WTC11 (cell line): ENCODE measurements at regions not wholly inside any gene's neighbourhood (a gene's known extent, or its start where the extent isn't known, plus 50 kb on each side); places are given as distances from the start of the nearest gene placed in this dataset.

Experiments used
- ATAC-seq: fragments of 200-7000 bp; cut with Tn5 transposase; 2 replicates; pipeline ENCODE4 v1.10.0; 2021; ENCODE audit warnings: mild to moderate bottlenecking, moderate library complexity
- CTCF ChIA-PET: fragments of 300-600 bp; sonication (Branson Sonifier 250); formaldehyde crosslinking; loops from one replicate; lab custom pipeline; 2021; ENCODE audit warnings: antibody characterized with exemption; lab: Charles Lee
- POLR2A ChIA-PET: fragments of 350-600 bp; sonication (Branson Sonifier 250); formaldehyde crosslinking; loops from one replicate; lab custom pipeline; 2021; ENCODE audit warnings: antibody characterized with exemption; lab: Charles Lee
- DNase-seq: peaks from one replicate; pipeline ENCODE4 v3.0.0; 2021; ENCODE audit warnings: low spot score
- H3K27ac Mint-ChIP-seq: 2 replicates; pipeline ENCODE4 v1.8.0; 2021; ENCODE audit warnings: mixed read lengths
- H3K27me3 Mint-ChIP-seq: 2 replicates; pipeline ENCODE4 v1.8.0; 2021; ENCODE audit warnings: low read depth, mild to moderate bottlenecking, moderate library complexity, mixed read lengths
- H3K36me3 Mint-ChIP-seq: 2 replicates; pipeline ENCODE4 v1.8.0; 2021; ENCODE audit warnings: mixed read lengths
- H3K4me1 Mint-ChIP-seq: 2 replicates; pipeline ENCODE4 v1.8.0; 2022; ENCODE audit warnings: mixed read lengths
- H3K4me3 Mint-ChIP-seq: 2 replicates; pipeline ENCODE4 v1.8.0; 2021; ENCODE audit warnings: mild to moderate bottlenecking, moderate library complexity, mixed read lengths
- H3K9me3 Mint-ChIP-seq: 2 replicates; pipeline ENCODE4 v1.8.0; 2021; ENCODE audit warnings: mixed read lengths
- ELF4 ChIP-seq: sonication (generic); formaldehyde crosslinking; IDR thresholded peaks from 2 replicates; pipeline ENCODE4 v1.8.1; 2022; ENCODE audit warnings: low read depth, mild to moderate bottlenecking, moderate library complexity, missing genetic modification reagents
- FOXJ3 ChIP-seq: sonication (generic); formaldehyde crosslinking; IDR thresholded peaks from 2 replicates; pipeline ENCODE4 v1.9.0; 2021; ENCODE audit warnings: missing genetic modification reagents, mild to moderate bottlenecking, borderline replicate concordance
- GRHL2 ChIP-seq: fragments of 250-450 bp; sonication (Bioruptor Pico); IDR thresholded peaks from 2 replicates; pipeline ENCODE4 v1.8.0; 2022; ENCODE audit warnings: mild to moderate bottlenecking, moderate library complexity; ENCODE audit not compliant: insufficient replicate concordance, severe bottlenecking
- NFYB ChIP-seq: sonication (generic); formaldehyde crosslinking; conservative IDR thresholded peaks from 2 replicates; pipeline ENCODE4 v1.8.0; 2022; ENCODE audit warnings: low read depth, missing genetic modification reagents
- NR3C1 ChIP-seq: sonication (generic); formaldehyde crosslinking; conservative IDR thresholded peaks from 2 replicates; pipeline ENCODE4 v1.8.1; 2023; ENCODE audit warnings: low read depth, mild to moderate bottlenecking, missing genetic modification reagents
- OVOL2 ChIP-seq: fragments of 250-450 bp; sonication (Bioruptor Pico); IDR thresholded peaks from 2 replicates; pipeline ENCODE4 v1.9.0; 2021; ENCODE audit warnings: mild to moderate bottlenecking, borderline replicate concordance
- PRRX2 ChIP-seq: fragments of 250-450 bp; sonication (Bioruptor Pico); IDR thresholded peaks from 2 replicates; pipeline ENCODE4 v1.8.0; 2021; ENCODE audit warnings: mild to moderate bottlenecking
- SP1 ChIP-seq: sonication (generic); formaldehyde crosslinking; conservative IDR thresholded peaks from 2 replicates; pipeline ENCODE4 v1.8.1; 2022; ENCODE audit warnings: missing genetic modification reagents
- ZBTB21 ChIP-seq: sonication (generic); formaldehyde crosslinking; IDR thresholded peaks from 2 replicates; pipeline ENCODE4 v1.8.1; 2023; ENCODE audit warnings: mild to moderate bottlenecking, missing genetic modification reagents, borderline replicate concordance
- ZNF263 ChIP-seq: sonication (generic); formaldehyde crosslinking; IDR thresholded peaks from 2 replicates; pipeline ENCODE4 v1.8.1; 2022; ENCODE audit warnings: low read depth, mild to moderate bottlenecking, moderate library complexity, missing genetic modification reagents
- ZNF423 ChIP-seq: fragments of 250-450 bp; sonication (Bioruptor Pico); IDR thresholded peaks from 2 replicates; pipeline ENCODE4 v2.1.2; 2022; ENCODE audit warnings: mild to moderate bottlenecking, moderate library complexity
- TF ChIP-seq, protein P1 (sequence below): fragments of 250-450 bp; sonication (Bioruptor Pico); IDR thresholded peaks from 2 replicates; pipeline ENCODE4 v1.9.0; 2021; ENCODE audit warnings: mild to moderate bottlenecking, borderline replicate concordance
- TF ChIP-seq, protein P2 (sequence below): sonication (generic); formaldehyde crosslinking; conservative IDR thresholded peaks from 2 replicates; pipeline ENCODE4 v1.8.1; 2022; ENCODE audit warnings: mild to moderate bottlenecking, missing genetic modification reagents
- TF ChIP-seq, protein P3 (sequence below): sonication (generic); formaldehyde crosslinking; IDR thresholded peaks from 2 replicates; pipeline ENCODE4 v1.8.1; 2022; ENCODE audit warnings: mild to moderate bottlenecking, missing genetic modification reagents, moderate library complexity, borderline replicate concordance
- TF ChIP-seq, protein P4 (sequence below): sonication (generic); formaldehyde crosslinking; IDR thresholded peaks from 2 replicates; pipeline ENCODE4 v1.8.1; 2023; ENCODE audit warnings: mild to moderate bottlenecking, missing genetic modification reagents, borderline replicate concordance
- TF ChIP-seq, protein P5 (sequence below): fragments of 200-600 bp; IDR thresholded peaks from 2 replicates; pipeline ENCODE4 v1.8.0; 2022; ENCODE audit warnings: antibody characterized with exemption
- TF ChIP-seq, protein P6 (sequence below): sonication (generic); formaldehyde crosslinking; conservative IDR thresholded peaks from 2 replicates; pipeline ENCODE4 v1.8.1; 2023; ENCODE audit warnings: mild to moderate bottlenecking, low read depth, missing genetic modification reagents, moderate library complexity
- TF ChIP-seq, protein P7 (sequence below): fragments of 250-450 bp; sonication (Bioruptor Pico); conservative IDR thresholded peaks from 2 replicates; pipeline ENCODE4 v1.9.0; 2021; ENCODE audit warnings: mild to moderate bottlenecking

DNA sequence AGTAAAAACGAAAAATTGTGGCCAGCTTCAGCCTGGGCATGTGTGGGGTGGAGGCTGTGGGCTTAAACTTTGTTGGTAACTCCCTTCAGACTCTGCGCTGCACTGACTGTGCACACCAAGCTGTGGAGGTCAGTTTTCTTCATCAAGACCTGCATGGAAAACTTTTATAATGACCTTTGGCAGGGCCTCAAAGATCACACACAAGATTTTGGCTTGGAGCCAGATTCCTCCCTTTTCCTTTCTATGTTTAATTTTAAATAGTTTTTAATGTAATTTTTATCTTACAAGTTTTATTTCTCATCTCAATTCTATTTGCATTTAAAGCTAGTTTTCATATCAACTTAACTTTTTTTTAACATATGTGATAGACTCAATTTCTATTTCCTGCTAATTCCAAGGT, 1211.1 kb upstream of the CDH18 start:
- Mint-ChIP-seq H3K36me3 (no peaks in the 10 kb centered on the region), H3K9me3 (peaks cover 10% of the 10 kb centered on the region; the same call in 1 of the 2 replicates), H3K27me3 (no peaks in the 10 kb centered on the region), H3K4me1 (no peaks in the 10 kb centered on the region), H3K4me3 (no peak overlapping the region)
- DNase-seq, result no peak
- CTCF ChIA-PET, result no interaction called here
- TF ChIP-seq ZNF263 (CRISPR knock-in tag) (no peak), OVOL2 (CRISPR knock-in tag) (no peak), NR3C1 (no peak), ELF4 (no peak), GRHL2 (CRISPR knock-in tag) (no peak), NFYB (CRISPR knock-in tag) (no peak), ZNF423 (CRISPR knock-in tag) (no peak), SP1 (CRISPR knock-in tag) (no peak), PRRX2 (CRISPR knock-in tag) (no peak), FOXJ3 (no peak), ZBTB21 (CRISPR knock-in tag) (no peak)
- TF ChIP-seq, protein P1, sequence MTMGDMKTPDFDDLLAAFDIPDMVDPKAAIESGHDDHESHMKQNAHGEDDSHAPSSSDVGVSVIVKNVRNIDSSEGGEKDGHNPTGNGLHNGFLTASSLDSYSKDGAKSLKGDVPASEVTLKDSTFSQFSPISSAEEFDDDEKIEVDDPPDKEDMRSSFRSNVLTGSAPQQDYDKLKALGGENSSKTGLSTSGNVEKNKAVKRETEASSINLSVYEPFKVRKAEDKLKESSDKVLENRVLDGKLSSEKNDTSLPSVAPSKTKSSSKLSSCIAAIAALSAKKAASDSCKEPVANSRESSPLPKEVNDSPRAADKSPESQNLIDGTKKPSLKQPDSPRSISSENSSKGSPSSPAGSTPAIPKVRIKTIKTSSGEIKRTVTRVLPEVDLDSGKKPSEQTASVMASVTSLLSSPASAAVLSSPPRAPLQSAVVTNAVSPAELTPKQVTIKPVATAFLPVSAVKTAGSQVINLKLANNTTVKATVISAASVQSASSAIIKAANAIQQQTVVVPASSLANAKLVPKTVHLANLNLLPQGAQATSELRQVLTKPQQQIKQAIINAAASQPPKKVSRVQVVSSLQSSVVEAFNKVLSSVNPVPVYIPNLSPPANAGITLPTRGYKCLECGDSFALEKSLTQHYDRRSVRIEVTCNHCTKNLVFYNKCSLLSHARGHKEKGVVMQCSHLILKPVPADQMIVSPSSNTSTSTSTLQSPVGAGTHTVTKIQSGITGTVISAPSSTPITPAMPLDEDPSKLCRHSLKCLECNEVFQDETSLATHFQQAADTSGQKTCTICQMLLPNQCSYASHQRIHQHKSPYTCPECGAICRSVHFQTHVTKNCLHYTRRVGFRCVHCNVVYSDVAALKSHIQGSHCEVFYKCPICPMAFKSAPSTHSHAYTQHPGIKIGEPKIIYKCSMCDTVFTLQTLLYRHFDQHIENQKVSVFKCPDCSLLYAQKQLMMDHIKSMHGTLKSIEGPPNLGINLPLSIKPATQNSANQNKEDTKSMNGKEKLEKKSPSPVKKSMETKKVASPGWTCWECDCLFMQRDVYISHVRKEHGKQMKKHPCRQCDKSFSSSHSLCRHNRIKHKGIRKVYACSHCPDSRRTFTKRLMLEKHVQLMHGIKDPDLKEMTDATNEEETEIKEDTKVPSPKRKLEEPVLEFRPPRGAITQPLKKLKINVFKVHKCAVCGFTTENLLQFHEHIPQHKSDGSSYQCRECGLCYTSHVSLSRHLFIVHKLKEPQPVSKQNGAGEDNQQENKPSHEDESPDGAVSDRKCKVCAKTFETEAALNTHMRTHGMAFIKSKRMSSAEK (CRISPR knock-in tag), result no peak
- TF ChIP-seq, protein P2, sequence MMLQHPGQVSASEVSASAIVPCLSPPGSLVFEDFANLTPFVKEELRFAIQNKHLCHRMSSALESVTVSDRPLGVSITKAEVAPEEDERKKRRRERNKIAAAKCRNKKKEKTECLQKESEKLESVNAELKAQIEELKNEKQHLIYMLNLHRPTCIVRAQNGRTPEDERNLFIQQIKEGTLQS, result no peak
- TF ChIP-seq, protein P3, sequence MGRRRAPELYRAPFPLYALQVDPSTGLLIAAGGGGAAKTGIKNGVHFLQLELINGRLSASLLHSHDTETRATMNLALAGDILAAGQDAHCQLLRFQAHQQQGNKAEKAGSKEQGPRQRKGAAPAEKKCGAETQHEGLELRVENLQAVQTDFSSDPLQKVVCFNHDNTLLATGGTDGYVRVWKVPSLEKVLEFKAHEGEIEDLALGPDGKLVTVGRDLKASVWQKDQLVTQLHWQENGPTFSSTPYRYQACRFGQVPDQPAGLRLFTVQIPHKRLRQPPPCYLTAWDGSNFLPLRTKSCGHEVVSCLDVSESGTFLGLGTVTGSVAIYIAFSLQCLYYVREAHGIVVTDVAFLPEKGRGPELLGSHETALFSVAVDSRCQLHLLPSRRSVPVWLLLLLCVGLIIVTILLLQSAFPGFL (CRISPR knock-in tag), result no peak
- TF ChIP-seq, protein P4, sequence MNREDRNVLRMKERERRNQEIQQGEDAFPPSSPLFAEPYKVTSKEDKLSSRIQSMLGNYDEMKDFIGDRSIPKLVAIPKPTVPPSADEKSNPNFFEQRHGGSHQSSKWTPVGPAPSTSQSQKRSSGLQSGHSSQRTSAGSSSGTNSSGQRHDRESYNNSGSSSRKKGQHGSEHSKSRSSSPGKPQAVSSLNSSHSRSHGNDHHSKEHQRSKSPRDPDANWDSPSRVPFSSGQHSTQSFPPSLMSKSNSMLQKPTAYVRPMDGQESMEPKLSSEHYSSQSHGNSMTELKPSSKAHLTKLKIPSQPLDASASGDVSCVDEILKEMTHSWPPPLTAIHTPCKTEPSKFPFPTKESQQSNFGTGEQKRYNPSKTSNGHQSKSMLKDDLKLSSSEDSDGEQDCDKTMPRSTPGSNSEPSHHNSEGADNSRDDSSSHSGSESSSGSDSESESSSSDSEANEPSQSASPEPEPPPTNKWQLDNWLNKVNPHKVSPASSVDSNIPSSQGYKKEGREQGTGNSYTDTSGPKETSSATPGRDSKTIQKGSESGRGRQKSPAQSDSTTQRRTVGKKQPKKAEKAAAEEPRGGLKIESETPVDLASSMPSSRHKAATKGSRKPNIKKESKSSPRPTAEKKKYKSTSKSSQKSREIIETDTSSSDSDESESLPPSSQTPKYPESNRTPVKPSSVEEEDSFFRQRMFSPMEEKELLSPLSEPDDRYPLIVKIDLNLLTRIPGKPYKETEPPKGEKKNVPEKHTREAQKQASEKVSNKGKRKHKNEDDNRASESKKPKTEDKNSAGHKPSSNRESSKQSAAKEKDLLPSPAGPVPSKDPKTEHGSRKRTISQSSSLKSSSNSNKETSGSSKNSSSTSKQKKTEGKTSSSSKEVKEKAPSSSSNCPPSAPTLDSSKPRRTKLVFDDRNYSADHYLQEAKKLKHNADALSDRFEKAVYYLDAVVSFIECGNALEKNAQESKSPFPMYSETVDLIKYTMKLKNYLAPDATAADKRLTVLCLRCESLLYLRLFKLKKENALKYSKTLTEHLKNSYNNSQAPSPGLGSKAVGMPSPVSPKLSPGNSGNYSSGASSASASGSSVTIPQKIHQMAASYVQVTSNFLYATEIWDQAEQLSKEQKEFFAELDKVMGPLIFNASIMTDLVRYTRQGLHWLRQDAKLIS (CRISPR knock-in tag), result no peak
- TF ChIP-seq, protein P5, sequence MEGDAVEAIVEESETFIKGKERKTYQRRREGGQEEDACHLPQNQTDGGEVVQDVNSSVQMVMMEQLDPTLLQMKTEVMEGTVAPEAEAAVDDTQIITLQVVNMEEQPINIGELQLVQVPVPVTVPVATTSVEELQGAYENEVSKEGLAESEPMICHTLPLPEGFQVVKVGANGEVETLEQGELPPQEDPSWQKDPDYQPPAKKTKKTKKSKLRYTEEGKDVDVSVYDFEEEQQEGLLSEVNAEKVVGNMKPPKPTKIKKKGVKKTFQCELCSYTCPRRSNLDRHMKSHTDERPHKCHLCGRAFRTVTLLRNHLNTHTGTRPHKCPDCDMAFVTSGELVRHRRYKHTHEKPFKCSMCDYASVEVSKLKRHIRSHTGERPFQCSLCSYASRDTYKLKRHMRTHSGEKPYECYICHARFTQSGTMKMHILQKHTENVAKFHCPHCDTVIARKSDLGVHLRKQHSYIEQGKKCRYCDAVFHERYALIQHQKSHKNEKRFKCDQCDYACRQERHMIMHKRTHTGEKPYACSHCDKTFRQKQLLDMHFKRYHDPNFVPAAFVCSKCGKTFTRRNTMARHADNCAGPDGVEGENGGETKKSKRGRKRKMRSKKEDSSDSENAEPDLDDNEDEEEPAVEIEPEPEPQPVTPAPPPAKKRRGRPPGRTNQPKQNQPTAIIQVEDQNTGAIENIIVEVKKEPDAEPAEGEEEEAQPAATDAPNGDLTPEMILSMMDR, result no peak
- TF ChIP-seq, protein P6, sequence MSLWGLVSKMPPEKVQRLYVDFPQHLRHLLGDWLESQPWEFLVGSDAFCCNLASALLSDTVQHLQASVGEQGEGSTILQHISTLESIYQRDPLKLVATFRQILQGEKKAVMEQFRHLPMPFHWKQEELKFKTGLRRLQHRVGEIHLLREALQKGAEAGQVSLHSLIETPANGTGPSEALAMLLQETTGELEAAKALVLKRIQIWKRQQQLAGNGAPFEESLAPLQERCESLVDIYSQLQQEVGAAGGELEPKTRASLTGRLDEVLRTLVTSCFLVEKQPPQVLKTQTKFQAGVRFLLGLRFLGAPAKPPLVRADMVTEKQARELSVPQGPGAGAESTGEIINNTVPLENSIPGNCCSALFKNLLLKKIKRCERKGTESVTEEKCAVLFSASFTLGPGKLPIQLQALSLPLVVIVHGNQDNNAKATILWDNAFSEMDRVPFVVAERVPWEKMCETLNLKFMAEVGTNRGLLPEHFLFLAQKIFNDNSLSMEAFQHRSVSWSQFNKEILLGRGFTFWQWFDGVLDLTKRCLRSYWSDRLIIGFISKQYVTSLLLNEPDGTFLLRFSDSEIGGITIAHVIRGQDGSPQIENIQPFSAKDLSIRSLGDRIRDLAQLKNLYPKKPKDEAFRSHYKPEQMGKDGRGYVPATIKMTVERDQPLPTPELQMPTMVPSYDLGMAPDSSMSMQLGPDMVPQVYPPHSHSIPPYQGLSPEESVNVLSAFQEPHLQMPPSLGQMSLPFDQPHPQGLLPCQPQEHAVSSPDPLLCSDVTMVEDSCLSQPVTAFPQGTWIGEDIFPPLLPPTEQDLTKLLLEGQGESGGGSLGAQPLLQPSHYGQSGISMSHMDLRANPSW, result no peak
- TF ChIP-seq, protein P7, sequence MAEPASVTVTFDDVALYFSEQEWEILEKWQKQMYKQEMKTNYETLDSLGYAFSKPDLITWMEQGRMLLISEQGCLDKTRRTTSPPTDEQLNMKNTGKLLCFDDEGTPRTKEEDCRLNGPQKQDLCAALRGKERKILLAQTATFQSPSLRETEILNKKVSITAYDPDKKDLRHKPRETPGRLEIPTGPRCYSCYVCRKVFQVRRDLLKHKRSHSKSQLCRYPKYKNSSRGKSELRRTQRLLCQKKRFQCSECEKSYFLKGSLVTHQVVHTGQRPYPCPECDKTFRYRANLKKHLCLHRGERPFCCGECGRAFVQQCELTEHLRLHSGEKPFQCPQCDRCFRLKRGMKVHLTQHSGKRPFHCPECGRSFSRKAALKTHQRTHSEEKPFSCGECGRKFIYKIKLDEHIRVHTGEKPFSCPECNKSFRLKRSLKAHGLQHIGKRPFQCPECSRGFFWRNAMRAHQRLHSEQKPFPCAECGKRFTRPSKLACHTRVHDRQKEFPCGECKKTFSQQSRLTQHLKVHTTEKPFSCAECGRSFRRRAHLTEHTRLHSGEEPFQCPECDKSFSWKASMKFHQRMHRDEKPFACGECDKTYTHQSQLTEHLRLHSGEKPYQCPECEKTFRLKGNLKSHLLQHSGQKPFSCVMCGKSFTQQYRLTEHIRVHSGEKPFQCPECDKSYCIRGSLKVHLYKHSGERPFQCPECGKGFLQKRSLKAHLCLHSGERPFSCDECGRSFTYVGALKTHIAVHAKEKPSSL (CRISPR knock-in tag), result no peak
- TF ChIP-seq, all 79 proteins: peak for 0
- no peak overlapping the region for H3K27ac Mint-ChIP-seq
- POLR2A ChIA-PET, result no interaction called here
- no peak for ATAC-seq
